ENCODE measurements at regions not wholly inside any gene's neighbourhood (a gene's known extent, or its start where the extent isn't known, plus 50 kb on each side); places are given as distances from the start of the nearest gene placed in this dataset.

GRCh38 chr13:102954350-102954749 lies 108.5 kb downstream of the ERCC5 start:
- TF ChIP-seq, protein P1, sequence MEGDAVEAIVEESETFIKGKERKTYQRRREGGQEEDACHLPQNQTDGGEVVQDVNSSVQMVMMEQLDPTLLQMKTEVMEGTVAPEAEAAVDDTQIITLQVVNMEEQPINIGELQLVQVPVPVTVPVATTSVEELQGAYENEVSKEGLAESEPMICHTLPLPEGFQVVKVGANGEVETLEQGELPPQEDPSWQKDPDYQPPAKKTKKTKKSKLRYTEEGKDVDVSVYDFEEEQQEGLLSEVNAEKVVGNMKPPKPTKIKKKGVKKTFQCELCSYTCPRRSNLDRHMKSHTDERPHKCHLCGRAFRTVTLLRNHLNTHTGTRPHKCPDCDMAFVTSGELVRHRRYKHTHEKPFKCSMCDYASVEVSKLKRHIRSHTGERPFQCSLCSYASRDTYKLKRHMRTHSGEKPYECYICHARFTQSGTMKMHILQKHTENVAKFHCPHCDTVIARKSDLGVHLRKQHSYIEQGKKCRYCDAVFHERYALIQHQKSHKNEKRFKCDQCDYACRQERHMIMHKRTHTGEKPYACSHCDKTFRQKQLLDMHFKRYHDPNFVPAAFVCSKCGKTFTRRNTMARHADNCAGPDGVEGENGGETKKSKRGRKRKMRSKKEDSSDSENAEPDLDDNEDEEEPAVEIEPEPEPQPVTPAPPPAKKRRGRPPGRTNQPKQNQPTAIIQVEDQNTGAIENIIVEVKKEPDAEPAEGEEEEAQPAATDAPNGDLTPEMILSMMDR (tag by site-specific recombination; IDR thresholded peaks at IDR 0.05) = no peak
- no peak for TF ChIP-seq ZNF174 (tag by site-specific recombination; IDR thresholded peaks at IDR 0.05)
- TF ChIP-seq ZNF561 (tag by site-specific recombination; IDR thresholded peaks at IDR 0.05; ENCODE audit: borderline replicate concordance) = no peak
- no peak for TF ChIP-seq ZNF704 (tag by site-specific recombination; IDR thresholded peaks at IDR 0.05)
- no peak for TF ChIP-seq ZNF121 (tag by site-specific recombination; IDR thresholded peaks at IDR 0.05)
- TF ChIP-seq ZNF292 (tag by site-specific recombination; IDR thresholded peaks at IDR 0.05; ENCODE audit: borderline replicate concordance, low read depth) = no peak
- no peak for TF ChIP-seq ZNF433 (tag by site-specific recombination; IDR thresholded peaks at IDR 0.05; ENCODE audit: low read depth)
- TF ChIP-seq, protein P2, sequence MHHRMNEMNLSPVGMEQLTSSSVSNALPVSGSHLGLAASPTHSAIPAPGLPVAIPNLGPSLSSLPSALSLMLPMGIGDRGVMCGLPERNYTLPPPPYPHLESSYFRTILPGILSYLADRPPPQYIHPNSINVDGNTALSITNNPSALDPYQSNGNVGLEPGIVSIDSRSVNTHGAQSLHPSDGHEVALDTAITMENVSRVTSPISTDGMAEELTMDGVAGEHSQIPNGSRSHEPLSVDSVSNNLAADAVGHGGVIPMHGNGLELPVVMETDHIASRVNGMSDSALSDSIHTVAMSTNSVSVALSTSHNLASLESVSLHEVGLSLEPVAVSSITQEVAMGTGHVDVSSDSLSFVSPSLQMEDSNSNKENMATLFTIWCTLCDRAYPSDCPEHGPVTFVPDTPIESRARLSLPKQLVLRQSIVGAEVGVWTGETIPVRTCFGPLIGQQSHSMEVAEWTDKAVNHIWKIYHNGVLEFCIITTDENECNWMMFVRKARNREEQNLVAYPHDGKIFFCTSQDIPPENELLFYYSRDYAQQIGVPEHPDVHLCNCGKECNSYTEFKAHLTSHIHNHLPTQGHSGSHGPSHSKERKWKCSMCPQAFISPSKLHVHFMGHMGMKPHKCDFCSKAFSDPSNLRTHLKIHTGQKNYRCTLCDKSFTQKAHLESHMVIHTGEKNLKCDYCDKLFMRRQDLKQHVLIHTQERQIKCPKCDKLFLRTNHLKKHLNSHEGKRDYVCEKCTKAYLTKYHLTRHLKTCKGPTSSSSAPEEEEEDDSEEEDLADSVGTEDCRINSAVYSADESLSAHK (tag by site-specific recombination; IDR thresholded peaks at IDR 0.05) = no peak
- TF ChIP-seq ZFP37 (tag by site-specific recombination; IDR thresholded peaks at IDR 0.05) = no peak
- TF ChIP-seq ATF2 (tag by site-specific recombination; IDR thresholded peaks at IDR 0.05; ENCODE audit: low read depth) = no peak
- TF ChIP-seq, protein P3, sequence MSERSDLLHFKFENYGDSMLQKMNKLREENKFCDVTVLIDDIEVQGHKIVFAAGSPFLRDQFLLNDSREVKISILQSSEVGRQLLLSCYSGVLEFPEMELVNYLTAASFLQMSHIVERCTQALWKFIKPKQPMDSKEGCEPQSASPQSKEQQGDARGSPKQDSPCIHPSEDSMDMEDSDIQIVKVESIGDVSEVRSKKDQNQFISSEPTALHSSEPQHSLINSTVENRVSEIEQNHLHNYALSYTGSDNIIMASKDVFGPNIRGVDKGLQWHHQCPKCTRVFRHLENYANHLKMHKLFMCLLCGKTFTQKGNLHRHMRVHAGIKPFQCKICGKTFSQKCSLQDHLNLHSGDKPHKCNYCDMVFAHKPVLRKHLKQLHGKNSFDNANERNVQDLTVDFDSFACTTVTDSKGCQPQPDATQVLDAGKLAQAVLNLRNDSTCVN (tag by site-specific recombination; optimal IDR thresholded peaks at IDR 0.05) = no peak

Data from HEK293 (cell line).